Thoracic aorta (tissue), 2 donors: ENCODE measurements at regions not wholly inside any gene's neighbourhood (a gene's known extent, or its start where the extent isn't known, plus 50 kb on each side); places are given as distances from the start of the nearest gene placed in this dataset.

Experiments
- ATAC-seq: fragments of 150-250 bp; one replicate; pipeline ENCODE4 v1.8.0; 2017; ENCODE audit warnings: low read depth; ENCODE audit not compliant: insufficient number of reproducible peaks, low FRiP score
- DNase-seq: peaks from one replicate; pipeline ENCODE4 v3.0.0-alpha.2; 2020; ENCODE audit warnings: low spot score
- H3K27ac ChIP-seq, 2 donors: fragments of 200-600 bp; sonication (generic); 1 replicate in 1 of 2; 2 replicates in 1 of 2; pipeline ENCODE4 v1.5.1; 2016; ENCODE audit warnings: mild to moderate bottlenecking in 2 of 2, moderate library complexity in 2 of 2
- H3K27me3 ChIP-seq: fragments of 200-600 bp; sonication (generic); replicated peaks from 2 replicates; pipeline ENCODE4 v1.6.0; 2016; ENCODE audit warnings: mild to moderate bottlenecking; ENCODE audit not compliant: insufficient read depth
- H3K36me3 ChIP-seq: fragments of 200-600 bp; sonication (generic); one replicate; pipeline ENCODE4 v1.5.1; 2016
- H3K4me1 ChIP-seq, 2 donors: fragments of 200-600 bp; sonication (generic); 1 replicate in 1 of 2; 2 replicates in 1 of 2; pipeline versions ENCODE4 v1.5.1 to v1.6.0; 2016; ENCODE audit warnings: low read depth in 2 of 2, mild to moderate bottlenecking in 1 of 2; ENCODE audit not compliant: control insufficient read depth in 1 of 2
- H3K4me3 ChIP-seq: fragments of 200-600 bp; sonication (generic); 2 replicates; pipeline ENCODE4 v1.5.1; 2016; ENCODE audit warnings: mild to moderate bottlenecking
- H3K9me3 ChIP-seq: fragments of 200-600 bp; sonication (generic); 2 replicates; pipeline ENCODE4 v1.5.1; 2016
- TF ChIP-seq, protein P1 (sequence below): fragments of 200-600 bp; sonication (generic); IDR thresholded peaks from one replicate; pipeline ENCODE4 v1.5.1; 2019; ENCODE audit warnings: antibody characterized with exemption

DNA sequence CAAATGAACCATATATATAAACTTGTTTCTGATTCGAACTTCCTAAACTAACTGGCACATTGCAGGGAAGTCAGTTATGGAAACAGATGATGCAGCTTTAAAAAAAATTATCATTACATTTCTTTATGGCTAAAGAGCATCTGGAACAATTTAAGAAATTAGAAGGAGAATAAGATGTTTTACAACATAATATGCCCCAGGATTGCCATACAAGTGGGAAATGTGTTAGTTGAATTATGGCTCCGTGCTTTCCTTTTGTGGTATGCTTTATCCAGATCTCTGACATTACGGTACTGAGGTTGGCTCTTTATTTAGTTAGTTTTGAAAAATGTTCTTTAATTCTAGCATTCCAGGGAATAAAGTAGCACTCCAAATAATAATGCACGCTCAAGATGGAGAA, 343.0 kb upstream of the ZFP64 start:
- TF ChIP-seq, protein P1, sequence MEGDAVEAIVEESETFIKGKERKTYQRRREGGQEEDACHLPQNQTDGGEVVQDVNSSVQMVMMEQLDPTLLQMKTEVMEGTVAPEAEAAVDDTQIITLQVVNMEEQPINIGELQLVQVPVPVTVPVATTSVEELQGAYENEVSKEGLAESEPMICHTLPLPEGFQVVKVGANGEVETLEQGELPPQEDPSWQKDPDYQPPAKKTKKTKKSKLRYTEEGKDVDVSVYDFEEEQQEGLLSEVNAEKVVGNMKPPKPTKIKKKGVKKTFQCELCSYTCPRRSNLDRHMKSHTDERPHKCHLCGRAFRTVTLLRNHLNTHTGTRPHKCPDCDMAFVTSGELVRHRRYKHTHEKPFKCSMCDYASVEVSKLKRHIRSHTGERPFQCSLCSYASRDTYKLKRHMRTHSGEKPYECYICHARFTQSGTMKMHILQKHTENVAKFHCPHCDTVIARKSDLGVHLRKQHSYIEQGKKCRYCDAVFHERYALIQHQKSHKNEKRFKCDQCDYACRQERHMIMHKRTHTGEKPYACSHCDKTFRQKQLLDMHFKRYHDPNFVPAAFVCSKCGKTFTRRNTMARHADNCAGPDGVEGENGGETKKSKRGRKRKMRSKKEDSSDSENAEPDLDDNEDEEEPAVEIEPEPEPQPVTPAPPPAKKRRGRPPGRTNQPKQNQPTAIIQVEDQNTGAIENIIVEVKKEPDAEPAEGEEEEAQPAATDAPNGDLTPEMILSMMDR: no peak
- Histone ChIP-seq H3K27me3 (no peaks in the 10 kb centered on the region), H3K9me3 (no peaks in the 10 kb centered on the region), H3K4me1 (no peaks in the 10 kb centered on the region), H3K4me3 (no peak overlapping the region), H3K27ac (no peak overlapping the region), H3K36me3 (no peaks in the 10 kb centered on the region)
- ATAC-seq: no peak
- no peak for DNase-seq

DNA sequence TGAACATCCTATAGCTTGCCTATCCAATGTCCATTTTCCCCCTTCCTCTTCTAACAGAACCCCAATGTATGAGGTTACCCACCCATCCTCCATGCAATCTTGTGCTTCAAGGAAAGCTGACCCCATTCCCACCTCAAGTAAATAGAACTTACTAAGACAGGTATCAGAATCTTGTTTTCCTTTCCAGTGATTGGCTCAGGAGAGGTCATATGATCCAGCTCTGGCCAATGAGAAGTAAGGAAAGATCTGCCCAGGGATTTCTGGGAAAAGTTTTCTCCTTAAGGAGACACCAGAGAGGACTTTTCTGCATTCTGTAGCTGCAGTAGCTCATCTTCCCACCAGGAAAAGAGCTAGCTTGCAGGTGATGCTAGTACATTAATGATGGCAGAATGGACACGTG, 341.8 kb upstream of the ZFP64 start:
- H3K4me3 ChIP-seq: no peak overlapping the region
- H3K27me3 ChIP-seq: no peaks in the 10 kb centered on the region
- H3K36me3 ChIP-seq: no peaks in the 10 kb centered on the region
- ATAC-seq: no peak
- no peak for DNase-seq
- H3K27ac ChIP-seq: no peak overlapping the region
- TF ChIP-seq, protein P1: no peak
- H3K9me3 ChIP-seq: no peaks in the 10 kb centered on the region
- no peaks in the 10 kb centered on the region for H3K4me1 ChIP-seq

DNA sequence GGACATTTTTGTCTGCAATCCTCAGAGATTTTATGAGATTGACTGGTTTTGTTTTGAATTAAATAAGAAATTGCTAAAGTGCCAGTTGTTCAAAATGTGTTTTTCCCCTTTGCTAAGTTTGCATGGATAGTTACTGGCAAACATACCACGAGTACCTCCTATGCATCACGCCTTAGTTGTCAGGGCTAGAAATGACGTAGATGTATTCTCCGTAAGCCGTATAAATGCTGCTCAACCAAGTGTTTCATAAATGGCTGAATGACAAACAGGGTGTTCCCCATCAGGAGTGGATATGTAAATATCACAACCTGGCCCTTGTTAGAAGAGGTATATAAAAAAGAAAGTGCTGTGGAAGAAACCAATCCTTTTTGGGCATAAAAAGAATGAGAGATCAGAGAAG, 341.1 kb upstream of the ZFP64 start:
- ATAC-seq (no peak), DNase-seq (no peak)
- Histone ChIP-seq H3K4me1 (no peaks in the 10 kb centered on the region), H3K4me3 (no peak overlapping the region), H3K27me3 (no peaks in the 10 kb centered on the region), H3K9me3 (no peaks in the 10 kb centered on the region), H3K27ac (no peak overlapping the region), H3K36me3 (no peaks in the 10 kb centered on the region)
- TF ChIP-seq, protein P1: no peak

DNA sequence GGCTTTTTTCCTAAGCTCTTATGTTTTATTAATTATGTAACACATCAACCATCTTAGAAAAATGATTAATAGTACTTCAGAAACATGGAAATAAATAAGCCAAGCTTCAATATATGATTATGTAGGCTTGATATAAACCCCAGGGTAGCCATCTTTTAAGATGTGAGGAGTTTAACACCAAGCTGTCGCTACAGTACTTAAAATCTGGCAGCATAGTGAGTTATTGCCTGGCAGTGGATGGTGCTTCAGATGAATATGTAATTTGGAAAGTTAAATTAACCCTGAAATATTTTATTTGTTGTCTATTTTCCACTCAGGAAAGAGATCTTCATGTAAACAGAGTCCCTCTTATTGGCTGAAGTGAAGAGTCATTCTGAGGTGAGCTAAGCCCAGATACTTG, 339.0 kb upstream of the ZFP64 start:
- DNase-seq (no peak), ATAC-seq (no peak)
- Histone ChIP-seq H3K36me3 (no peaks in the 10 kb centered on the region), H3K9me3 (no peaks in the 10 kb centered on the region), H3K4me3 (no peak overlapping the region), H3K27ac (no peak overlapping the region), H3K27me3 (no peaks in the 10 kb centered on the region), H3K4me1 (no peaks in the 10 kb centered on the region)
- TF ChIP-seq, protein P1: no peak

DNA sequence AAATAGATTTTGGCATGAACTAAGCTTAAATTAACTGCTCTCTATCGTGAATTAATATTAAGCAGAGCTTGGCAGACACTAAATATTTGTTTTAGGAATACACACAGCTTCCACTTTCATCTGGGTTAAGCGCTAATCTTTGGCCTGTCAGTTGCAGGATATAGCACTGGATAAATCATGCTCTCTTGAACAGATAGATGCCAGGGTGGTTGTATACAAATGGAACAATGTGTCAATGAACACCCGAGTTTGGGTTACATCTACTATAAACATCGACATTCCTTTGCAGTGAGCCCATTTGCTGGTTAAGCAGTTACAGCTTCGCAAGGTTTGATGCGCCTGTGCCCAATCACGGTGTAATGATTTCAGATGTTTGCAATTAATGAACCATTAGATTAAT, 338.2 kb upstream of the ZFP64 start:
- TF ChIP-seq, protein P1: no peak
- no peak overlapping the region for H3K27ac ChIP-seq
- H3K36me3 ChIP-seq: no peaks in the 10 kb centered on the region
- H3K9me3 ChIP-seq: no peaks in the 10 kb centered on the region
- H3K4me1 ChIP-seq: no peaks in the 10 kb centered on the region
- ATAC-seq (no peak), DNase-seq (no peak)
- H3K27me3 ChIP-seq: no peaks in the 10 kb centered on the region
- no peak overlapping the region for H3K4me3 ChIP-seq
